H1 (cell line): ENCODE measurements at regions not wholly inside any gene's neighbourhood (a gene's known extent, or its start where the extent isn't known, plus 50 kb on each side); places are given as distances from the start of the nearest gene placed in this dataset.
A peak's percentile ranks its signal among the peaks of the same experiment; 100 is the strongest.

Experiments used
- CTCF ChIA-PET: fragments of 300-600 bp; sonication (Branson Sonifier 250); formaldehyde crosslinking; loops from one replicate; lab custom pipeline; 2021; ENCODE audit not compliant: partially characterized antibody; lab: Charles Lee
- POLR2A ChIA-PET: fragments of 300-600 bp; sonication (Branson Sonifier 250); formaldehyde crosslinking; loops from one replicate; lab custom pipeline; 2021; ENCODE audit warnings: inconsistent platforms; ENCODE audit not compliant: partially characterized antibody; lab: Charles Lee
- DNase-seq, 2 experiments: peaks; one replicate each; pipeline versions ENCODE4 v3.0.0 to v3.0.0-alpha.2; 2010 to 2022; ENCODE audit warnings: low spot score in 2 of 2, low read depth in 1 of 2, mixed read lengths in 1 of 2
- FAIRE-seq: peaks from 2 replicates; lab custom pipeline; 2011; peaks lifted over from hg19 to GRCh38; lab: Jason Lieb, UNC
- H2AFZ ChIP-seq: 2 replicates; pipeline ENCODE4 v1.8.1; 2012; ENCODE audit warnings: low read length, inconsistent platforms
- H2AK5ac ChIP-seq: 2 replicates; pipeline ENCODE4 v1.6.1; 2013; ENCODE audit warnings: low read depth, low read length
- H2BK120ac ChIP-seq: replicated peaks from 2 replicates; pipeline ENCODE3; 2013; ENCODE audit warnings: low read depth, low read length, inconsistent platforms
- H2BK12ac ChIP-seq: 2 replicates; pipeline ENCODE4 v1.6.1; 2013; ENCODE audit warnings: low read depth, low read length
- H2BK15ac ChIP-seq: 2 replicates; pipeline ENCODE4 v1.6.1; 2013; ENCODE audit warnings: low read length
- H2BK20ac ChIP-seq: 2 replicates; pipeline ENCODE4 v1.6.1; 2013; ENCODE audit warnings: low read length
- H2BK5ac ChIP-seq: 2 replicates; pipeline ENCODE4 v1.6.1; 2013; ENCODE audit warnings: low read depth, low read length
- H3K14ac ChIP-seq: 2 replicates; pipeline ENCODE4 v1.6.1; 2013; ENCODE audit warnings: inconsistent platforms; ENCODE audit not compliant: insufficient read length
- H3K18ac ChIP-seq: 2 replicates; pipeline ENCODE4 v1.6.1; 2013; ENCODE audit warnings: low read length; ENCODE audit errors: extremely low read depth
- H3K23ac ChIP-seq: 2 replicates; pipeline ENCODE4 v1.6.1; 2013; ENCODE audit warnings: inconsistent platforms; ENCODE audit not compliant: insufficient read length
- H3K23me2 ChIP-seq: 2 replicates; pipeline ENCODE4 v1.6.1; 2013; ENCODE audit warnings: low read depth, low read length
- H3K27ac ChIP-seq: 2 replicates; pipeline ENCODE4 v1.6.1; 2011; ENCODE audit warnings: low read depth, low read length, inconsistent platforms
- H3K27me3 ChIP-seq, 4 experiments: replicated peaks in 1 of 4; 1 replicate in 1 of 4; 2 replicates in 3 of 4; pipeline versions ENCODE4 v1.6.1 to v1.8.1; 2011 to 2013; ENCODE audit warnings: low read length in 3 of 4, mild to moderate bottlenecking in 3 of 4, inconsistent platforms in 2 of 4, mixed read lengths in 2 of 4, moderate library complexity in 1 of 4; ENCODE audit not compliant: control insufficient read depth in 3 of 4, insufficient read depth in 3 of 4; ENCODE audit errors: extremely low read depth in 1 of 4
- H3K36me3 ChIP-seq, 4 experiments: 2 replicates each; pipeline versions ENCODE4 v1.6.1 to v1.8.1; 2011 to 2013; ENCODE audit warnings: mild to moderate bottlenecking in 4 of 4, low read length in 3 of 4, moderate library complexity in 2 of 4, control low read depth in 1 of 4, inconsistent platforms in 1 of 4; ENCODE audit not compliant: insufficient read depth in 4 of 4, control insufficient read depth in 2 of 4
- H3K4ac ChIP-seq: replicated peaks from 2 replicates; pipeline ENCODE3; 2013; ENCODE audit warnings: low read length, low read depth, mixed read lengths, inconsistent platforms; ENCODE audit not compliant: insufficient read length
- H3K4me1 ChIP-seq, 4 experiments: replicated peaks in 1 of 4; 1 replicate in 1 of 4; 2 replicates in 3 of 4; pipeline versions ENCODE4 v1.6.1 to v1.8.1; 2011 to 2013; ENCODE audit warnings: low read length in 3 of 4, inconsistent platforms in 2 of 4, mixed read lengths in 1 of 4; ENCODE audit not compliant: insufficient read depth in 4 of 4, control insufficient read depth in 3 of 4
- H3K4me2 ChIP-seq, 2 experiments: 2 replicates each; pipeline versions ENCODE4 v1.6.1 to v1.8.1; 2011 to 2013; ENCODE audit warnings: low read depth in 2 of 2, low read length in 2 of 2, control low read depth in 1 of 2, inconsistent platforms in 1 of 2, mild to moderate bottlenecking in 1 of 2; ENCODE audit not compliant: insufficient read depth in 1 of 2
- H3K4me3 ChIP-seq, 4 experiments: fragments of 200-600, 300-600 bp in 1 of 4; sonication (generic), shearing (Covaris generic), sonication (Bioruptor Twin) in 1 of 4; 2 replicates each; pipeline versions ENCODE4 v1.5.1 to v1.8.1; 2011 to 2016; ENCODE audit warnings: low read length in 4 of 4, low read depth in 3 of 4, control low read depth in 2 of 4, inconsistent platforms in 2 of 4, mild to moderate bottlenecking in 2 of 4, mixed read lengths in 1 of 4, moderate library complexity in 1 of 4; ENCODE audit not compliant: insufficient read depth in 2 of 4; ENCODE audit errors: extremely low read depth in 1 of 4
- H3K56ac ChIP-seq: replicated peaks from 2 replicates; pipeline ENCODE3; 2013; ENCODE audit warnings: low read depth, mild to moderate bottlenecking, mixed read lengths, low read length, inconsistent platforms; ENCODE audit not compliant: insufficient read length
- H3K79me1 ChIP-seq: 2 replicates; pipeline ENCODE4 v1.6.1; 2013; ENCODE audit warnings: low read depth, low read length, control low read depth
- H3K79me2 ChIP-seq, 2 experiments: 2 replicates each; pipeline versions ENCODE4 v1.6.1 to v1.8.1; 2012 to 2013; ENCODE audit warnings: low read length in 2 of 2, mild to moderate bottlenecking in 2 of 2, inconsistent platforms in 1 of 2; ENCODE audit not compliant: insufficient read depth in 2 of 2, control insufficient read depth in 1 of 2
- H3K9ac ChIP-seq, 4 experiments: replicated peaks in 1 of 4; 1 replicate in 1 of 4; 2 replicates in 3 of 4; pipeline versions ENCODE4 v1.6.1 to v1.8.1; 2011 to 2013; ENCODE audit warnings: low read depth in 3 of 4, low read length in 3 of 4, control low read depth in 2 of 4, mild to moderate bottlenecking in 2 of 4, moderate library complexity in 2 of 4, inconsistent platforms in 1 of 4; ENCODE audit errors: extremely low read depth in 1 of 4
- H3K9me3 ChIP-seq, 2 experiments: 2 replicates each; pipeline versions ENCODE4 v1.6.1 to v1.8.1; 2012 to 2013; ENCODE audit warnings: mild to moderate bottlenecking in 2 of 2, moderate library complexity in 2 of 2, control low read depth in 1 of 2, inconsistent platforms in 1 of 2, low read depth in 1 of 2, low read length in 1 of 2, mixed read lengths in 1 of 2; ENCODE audit not compliant: insufficient read depth in 2 of 2
- H4K20me1 ChIP-seq, 2 experiments: replicated peaks in 1 of 2; 2 replicates each; pipeline versions ENCODE3 to v1.8.1; 2011 to 2013; ENCODE audit warnings: inconsistent platforms in 2 of 2, low read length in 2 of 2, mild to moderate bottlenecking in 1 of 2; ENCODE audit not compliant: insufficient read depth in 2 of 2, control insufficient read depth in 1 of 2
- H4K5ac ChIP-seq: 2 replicates; pipeline ENCODE4 v1.6.1; 2013; ENCODE audit warnings: low read length, low read depth, mixed read lengths, inconsistent platforms; ENCODE audit not compliant: insufficient read length
- H4K8ac ChIP-seq: 2 replicates; pipeline ENCODE4 v1.8.0; 2013; ENCODE audit warnings: mild to moderate bottlenecking, moderate library complexity, low read length, inconsistent platforms; ENCODE audit not compliant: insufficient read depth; ENCODE audit errors: extremely low read depth
- H4K91ac ChIP-seq: replicated peaks from 2 replicates; pipeline ENCODE3; 2013; ENCODE audit warnings: low read length, mixed read lengths, inconsistent platforms; ENCODE audit not compliant: insufficient read length
- BCL11A ChIP-seq, 2 experiments: IDR thresholded peaks; one replicate each; pipeline ENCODE4 v1.6.1; 2011; ENCODE audit warnings: low read depth in 2 of 2, low read length in 2 of 2, mild to moderate bottlenecking in 2 of 2
- BRCA1 ChIP-seq: IDR thresholded peaks from 2 replicates; pipeline ENCODE4 v1.6.1; 2012; ENCODE audit warnings: low read depth, low read length, improper control_type of control experiment
- GTF2F1 ChIP-seq: IDR thresholded peaks from 2 replicates; pipeline ENCODE4 v1.6.1; 2012; ENCODE audit warnings: low read depth, low read length, improper control_type of control experiment, borderline replicate concordance
- HDAC2 ChIP-seq, 2 experiments: fragments of 300-600 bp in 1 of 2; sonication (generic) in 1 of 2; IDR thresholded peaks; 2 replicates each; pipeline ENCODE4 v1.6.1; 2011 to 2012; ENCODE audit warnings: low read depth in 2 of 2, low read length in 2 of 2, mild to moderate bottlenecking in 2 of 2, moderate library complexity in 2 of 2, borderline replicate concordance in 1 of 2, inconsistent platforms in 1 of 2
- JUND ChIP-seq: IDR thresholded peaks from 2 replicates; pipeline ENCODE4 v1.6.1; 2011; ENCODE audit warnings: mild to moderate bottlenecking, improper control_type of control experiment, low read length
- KDM1A ChIP-seq: fragments of 200-600, 300-600 bp; sonication (generic); IDR thresholded peaks from 2 replicates; pipeline ENCODE4 v1.7.1; 2016; ENCODE audit warnings: mild to moderate bottlenecking, low read length, borderline replicate concordance
- POLR2AphosphoS5 ChIP-seq: IDR thresholded peaks from 2 replicates; pipeline ENCODE4 v1.6.1; 2011; ENCODE audit warnings: low read depth, low read length
- SIRT6 ChIP-seq: IDR thresholded peaks from one replicate; pipeline ENCODE4 v1.7.1; 2012; ENCODE audit warnings: low read length, inconsistent platforms
- TCF12 ChIP-seq: IDR thresholded peaks from 2 replicates; pipeline ENCODE4 v1.6.1; 2011; ENCODE audit warnings: low read depth, mild to moderate bottlenecking, low read length
- WGBS, 2 experiments: shearing (Covaris generic) in 1 of 2; methylation state at CpG; one replicate each; pipeline versions ENCODE4 v1.1.6 to v1.1.7; 2013 to 2015; ENCODE audit warnings: low lambda C conversion rate in 2 of 2, mixed read lengths in 2 of 2, inconsistent platforms in 1 of 2, low coverage in 1 of 2, missing lambda C conversion rate in 1 of 2; ENCODE audit not compliant: insufficient replicate concordance in 2 of 2, insufficient coverage in 1 of 2, insufficient read length in 1 of 2; ENCODE audit errors: extremely low coverage in 1 of 2, missing lambda C conversion rate in 1 of 2; 5-methylcytosine and 5-hydroxymethylcytosine counted together
- TF ChIP-seq, protein P1 (sequence below): IDR thresholded peaks from 2 replicates; pipeline ENCODE4 v1.6.1; 2012; ENCODE audit warnings: low read length, inconsistent platforms

DNA sequence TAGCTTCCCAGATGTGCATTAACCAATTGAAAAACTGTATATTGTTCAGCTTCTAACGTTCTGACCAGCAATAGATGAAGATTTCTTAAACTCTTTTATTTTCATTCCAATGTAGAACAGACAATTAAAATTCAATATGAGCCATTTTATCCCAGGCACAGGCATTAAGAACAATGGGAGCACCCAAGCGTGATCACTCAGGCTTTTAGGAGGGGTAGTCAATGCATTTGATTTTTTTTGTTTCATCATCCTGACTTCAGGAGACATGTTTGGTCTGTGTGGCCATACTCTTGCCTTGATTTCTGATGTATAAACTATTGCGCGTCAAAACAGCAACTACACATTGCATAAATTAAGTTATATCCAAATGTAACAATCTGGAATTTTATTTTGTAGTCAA is 653.0 kb upstream of the RORB start:
- Histone ChIP-seq H4K91ac (no peak overlapping the region), H4K5ac (no peak overlapping the region), H3K4me2 (no peak overlapping the region; a peak in 1 of 4 replicates), H3K14ac (no peak overlapping the region), H3K27me3 (no peaks in the 10 kb centered on the region), H2BK120ac (no peak overlapping the region), H2AK5ac (no peak overlapping the region), H3K9me3 (no peaks in the 10 kb centered on the region), H3K4me3 (no peak overlapping the region), H3K79me1 (no peaks in the 10 kb centered on the region), H3K56ac (no peak overlapping the region), H2BK12ac (peak overlapping the region; percentile 78; the same call in 1 of the 2 replicates), H3K4me1 (peaks cover 2 to 19% (median 9%) of the 10 kb centered on the region in 4 experiments), H3K9ac (no peak overlapping the region), H2BK15ac (no peak overlapping the region), H3K23me2 (no peaks in the 10 kb centered on the region; the same call in 1 of the 2 replicates), H4K20me1 (no peaks in the 10 kb centered on the region), H3K27ac (no peak overlapping the region), H3K18ac (no peak overlapping the region), H3K23ac (no peak overlapping the region), H2AFZ (no peak overlapping the region; the same call in 1 of the 2 replicates), H2BK5ac (no peak overlapping the region; the same call in 1 of the 2 replicates), H3K36me3 (no peaks in the 10 kb centered on the region), H4K8ac (no peak overlapping the region), H2BK20ac (no peak overlapping the region), H3K4ac (no peak overlapping the region), H3K79me2 (no peaks in the 10 kb centered on the region)
- no peak for FAIRE-seq
- WGBS, 2 experiments, result 82% methylated on average over 4 of the region's 4 CpGs; no CpG with 5 or more reads in 1 of the 2 experiments
- POLR2A ChIA-PET, result no interaction called here
- DNase-seq, result no peak
- CTCF ChIA-PET, result no interaction called here
- TF ChIP-seq BRCA1 (no peak), KDM1A (no peak), GTF2F1 (no peak), POLR2AphosphoS5 (no peak), SIRT6 (no peak), HDAC2 (IDR thresholded peaks at IDR 0.05; ENCODE audit: borderline replicate concordance in 1 of 2, low read depth in 2 of 2, low read length in 2 of 2) (no peak), JUND (no peak), BCL11A (IDR thresholded peaks at IDR 0.05; ENCODE audit: low read depth in 2 of 2, low read length in 2 of 2) (no peak), TCF12 (no peak)
- TF ChIP-seq, protein P1, sequence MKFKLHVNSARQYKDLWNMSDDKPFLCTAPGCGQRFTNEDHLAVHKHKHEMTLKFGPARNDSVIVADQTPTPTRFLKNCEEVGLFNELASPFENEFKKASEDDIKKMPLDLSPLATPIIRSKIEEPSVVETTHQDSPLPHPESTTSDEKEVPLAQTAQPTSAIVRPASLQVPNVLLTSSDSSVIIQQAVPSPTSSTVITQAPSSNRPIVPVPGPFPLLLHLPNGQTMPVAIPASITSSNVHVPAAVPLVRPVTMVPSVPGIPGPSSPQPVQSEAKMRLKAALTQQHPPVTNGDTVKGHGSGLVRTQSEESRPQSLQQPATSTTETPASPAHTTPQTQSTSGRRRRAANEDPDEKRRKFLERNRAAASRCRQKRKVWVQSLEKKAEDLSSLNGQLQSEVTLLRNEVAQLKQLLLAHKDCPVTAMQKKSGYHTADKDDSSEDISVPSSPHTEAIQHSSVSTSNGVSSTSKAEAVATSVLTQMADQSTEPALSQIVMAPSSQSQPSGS, result no peak
